Activated CD4-positive, alpha-beta memory T cell treated with anti-CD3 and anti-CD28 coated beads, Interleukin-2, amount 10 ng/mL, durations not matched to agents 7 days and 5 days (primary cell): ENCODE measurements at regions not wholly inside any gene's neighbourhood (a gene's known extent, or its start where the extent isn't known, plus 50 kb on each side); places are given as distances from the start of the nearest gene placed in this dataset.
"Not testable (repeated sequence)": the region's sequence is repeated elsewhere in the genome, so short reads cannot be mapped to it uniquely, and the experiment has no call there.

Experiments used
- CTCF ChIA-PET: fragments of 350-600 bp; sonication (Branson Sonifier 250); formaldehyde crosslinking; loops from one replicate; lab custom pipeline; 2021; ENCODE audit warnings: antibody characterized with exemption, inconsistent platforms; lab: Charles Lee
- POLR2A ChIA-PET: fragments of 350-600 bp; sonication (Branson Sonifier 250); formaldehyde crosslinking; loops from one replicate; lab custom pipeline; 2021; ENCODE audit warnings: antibody characterized with exemption; lab: Charles Lee
- DNase-seq: peaks from one replicate; pipeline ENCODE4 v3.0.0-alpha.2; 2020
- H3K27ac Mint-ChIP-seq: one replicate; pipeline ENCODE4 v1.8.0; 2021; ENCODE audit warnings: mild to moderate bottlenecking, mixed read lengths
- H3K27me3 Mint-ChIP-seq: one replicate; pipeline ENCODE4 v1.8.0; 2021; ENCODE audit warnings: mixed read lengths
- H3K36me3 Mint-ChIP-seq: one replicate; pipeline ENCODE4 v1.8.0; 2021; ENCODE audit warnings: low read depth, mixed read lengths
- H3K4me1 Mint-ChIP-seq: one replicate; pipeline ENCODE4 v1.8.0; 2021; ENCODE audit warnings: mixed read lengths
- H3K4me3 Mint-ChIP-seq: one replicate; pipeline ENCODE4 v1.8.0; 2021; ENCODE audit warnings: mild to moderate bottlenecking, mixed read lengths
- H3K9me3 Mint-ChIP-seq: one replicate; pipeline ENCODE4 v1.8.0; 2021; ENCODE audit warnings: mixed read lengths

DNA sequence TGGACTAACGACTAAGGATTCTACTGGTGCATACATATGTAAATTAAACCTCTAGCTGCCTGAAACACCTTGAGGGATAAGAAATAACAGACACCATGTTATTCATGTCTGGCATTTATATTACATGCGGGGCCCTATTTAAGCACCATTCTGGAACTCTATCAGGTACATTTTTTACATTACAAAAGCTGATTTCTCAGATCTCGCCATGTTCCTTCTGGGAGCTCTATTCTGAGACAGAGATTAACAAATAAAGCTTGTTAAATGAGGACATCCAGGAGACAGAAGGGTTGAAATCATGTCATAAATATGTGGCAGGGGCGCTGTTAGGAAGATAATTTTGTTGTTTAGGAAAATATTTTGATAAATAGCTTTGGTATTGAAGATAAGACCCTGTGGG is 93.4 kb upstream of the SLIT3 start:
- ChIA-PET POLR2A (no interaction called here), CTCF (no interaction called here)
- H3K4me3 Mint-ChIP-seq = no peak overlapping the region
- no peaks in the 10 kb centered on the region for H3K4me1 Mint-ChIP-seq
- no peaks in the 10 kb centered on the region for H3K36me3 Mint-ChIP-seq
- no peaks in the 10 kb centered on the region for H3K9me3 Mint-ChIP-seq
- no peak overlapping the region for H3K27ac Mint-ChIP-seq
- peaks cover 3% of the 10 kb centered on the region for H3K27me3 Mint-ChIP-seq
- no peak for DNase-seq

DNA sequence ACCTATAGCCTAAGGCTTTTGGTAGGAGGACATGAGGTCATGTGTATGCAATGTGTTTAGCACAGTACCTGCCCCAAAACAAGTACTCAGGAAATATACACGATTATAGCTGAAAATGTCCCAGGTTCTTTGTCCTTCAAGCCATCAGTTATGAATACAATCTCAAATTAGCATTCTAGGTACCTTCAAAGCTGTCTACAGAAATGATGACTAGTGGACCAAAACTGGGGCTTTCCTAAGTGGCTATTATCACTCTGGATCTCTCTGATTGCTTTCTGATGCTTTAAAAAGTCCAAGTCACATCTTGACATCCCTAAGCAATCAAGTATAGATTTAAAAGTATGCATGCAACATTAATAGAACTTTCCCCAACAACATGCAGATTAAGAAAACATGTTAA is 93.0 kb upstream of the SLIT3 start:
- Mint-ChIP-seq H3K27ac (no peak overlapping the region), H3K4me1 (no peaks in the 10 kb centered on the region), H3K9me3 (no peaks in the 10 kb centered on the region), H3K4me3 (no peak overlapping the region), H3K36me3 (no peaks in the 10 kb centered on the region), H3K27me3 (peaks cover 6% of the 10 kb centered on the region)
- POLR2A ChIA-PET = no interaction called here
- CTCF ChIA-PET = no interaction called here
- no peak for DNase-seq

DNA sequence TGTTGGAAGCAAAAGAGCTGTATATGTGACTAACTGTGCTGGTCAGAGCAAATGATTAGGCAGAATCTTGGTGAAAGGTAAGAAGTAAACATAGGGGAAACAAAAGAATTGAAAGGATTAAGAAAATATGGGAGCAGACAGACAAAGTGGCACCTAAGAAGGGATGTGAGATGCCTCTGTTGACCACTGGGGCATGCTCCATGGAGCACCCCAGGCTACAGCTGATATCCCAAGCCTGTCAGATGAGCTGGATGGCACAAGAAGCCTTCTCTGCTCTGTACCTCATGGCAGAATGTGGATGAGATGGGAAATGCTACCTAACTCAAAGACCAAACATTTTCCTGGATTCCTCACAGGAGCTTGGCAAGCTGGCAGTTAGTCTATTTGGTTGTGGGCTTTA is 89.3 kb upstream of the SLIT3 start:
- no peak for DNase-seq
- ChIA-PET POLR2A (no interaction called here), CTCF (no interaction called here)
- no peaks in the 10 kb centered on the region for H3K4me1 Mint-ChIP-seq
- no peak overlapping the region for H3K27ac Mint-ChIP-seq
- H3K4me3 Mint-ChIP-seq = no peak overlapping the region
- H3K27me3 Mint-ChIP-seq = peaks cover 10% of the 10 kb centered on the region
- H3K9me3 Mint-ChIP-seq = no peaks in the 10 kb centered on the region
- no peaks in the 10 kb centered on the region for H3K36me3 Mint-ChIP-seq

DNA sequence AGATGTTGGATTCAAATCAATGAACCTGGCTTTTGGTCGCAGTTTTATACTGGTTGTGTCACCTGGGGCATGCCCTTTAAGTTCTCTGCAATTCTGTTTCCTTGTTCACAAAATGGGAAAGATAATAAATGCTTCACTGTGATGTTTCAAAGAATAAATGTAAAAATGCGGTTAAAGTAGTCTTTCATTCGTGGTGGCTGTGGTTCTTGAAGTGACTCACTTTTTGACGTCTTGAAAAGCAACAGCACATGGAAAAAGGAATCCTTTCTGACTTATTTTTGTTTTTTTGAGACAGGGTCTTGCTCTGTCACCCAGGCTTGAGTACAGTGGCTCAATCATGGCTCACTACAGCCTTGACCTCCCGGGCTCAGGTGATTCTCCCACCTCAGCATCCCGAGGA is 88.4 kb upstream of the SLIT3 start:
- ChIA-PET CTCF (no interaction called here), POLR2A (no interaction called here)
- Mint-ChIP-seq H3K36me3 (no peaks in the 10 kb centered on the region), H3K27me3 (peaks cover 10% of the 10 kb centered on the region), H3K9me3 (no peaks in the 10 kb centered on the region), H3K27ac (no peak overlapping the region), H3K4me1 (no peaks in the 10 kb centered on the region), H3K4me3 (no peak overlapping the region)
- DNase-seq = no peak

DNA sequence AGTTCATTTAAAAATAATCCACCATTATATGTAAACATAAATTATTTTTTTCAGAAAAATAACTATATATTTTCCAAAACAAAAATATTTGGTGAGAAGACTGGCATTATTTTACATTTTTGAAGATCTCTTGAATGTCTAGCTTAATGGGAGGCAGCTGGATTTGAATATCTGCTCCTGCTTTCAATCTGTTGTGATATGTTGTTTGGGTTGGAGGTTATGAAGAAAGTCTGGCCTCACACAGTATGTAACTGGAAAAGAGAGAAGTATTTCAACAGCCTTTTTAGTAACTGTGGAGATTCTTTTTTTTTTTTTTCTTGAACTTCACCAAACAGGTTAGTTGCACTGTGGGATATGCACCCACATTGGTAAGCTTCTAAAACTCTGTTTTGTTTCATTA is 84.7 kb upstream of the SLIT3 start:
- Mint-ChIP-seq H3K9me3 (no peaks in the 10 kb centered on the region), H3K4me1 (no peaks in the 10 kb centered on the region), H3K27me3 (peaks cover 10% of the 10 kb centered on the region), H3K27ac (no peak overlapping the region), H3K36me3 (no peaks in the 10 kb centered on the region), H3K4me3 (no peak overlapping the region)
- ChIA-PET POLR2A (no interaction called here), CTCF (no interaction called here)
- DNase-seq = no peak

DNA sequence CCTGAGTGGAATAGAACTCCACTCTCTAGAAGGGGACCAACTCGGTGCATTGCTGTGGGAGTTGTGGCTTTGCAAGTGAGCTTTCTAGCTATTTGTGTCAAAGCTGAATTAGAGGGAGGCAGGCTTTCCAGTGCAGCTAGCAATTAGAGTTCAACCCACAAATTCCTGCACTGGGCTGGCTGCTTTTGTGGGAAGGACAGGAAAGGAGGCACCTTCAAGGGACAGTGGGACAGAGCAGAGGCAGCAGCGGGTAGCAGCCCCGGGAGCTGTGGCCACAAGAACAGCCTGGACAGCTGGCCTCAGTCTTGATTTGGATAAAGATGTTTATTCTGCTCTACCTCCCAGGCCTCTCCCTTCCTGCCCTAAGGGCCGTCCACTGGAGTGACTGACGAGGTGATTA is 83.7 kb upstream of the SLIT3 start:
- Mint-ChIP-seq H3K36me3 (no peaks in the 10 kb centered on the region), H3K4me1 (no peaks in the 10 kb centered on the region), H3K4me3 (no peak overlapping the region), H3K9me3 (no peaks in the 10 kb centered on the region), H3K27ac (no peak overlapping the region), H3K27me3 (peaks cover 10% of the 10 kb centered on the region)
- POLR2A ChIA-PET = no interaction called here
- DNase-seq = no peak
- CTCF ChIA-PET = no interaction called here

DNA sequence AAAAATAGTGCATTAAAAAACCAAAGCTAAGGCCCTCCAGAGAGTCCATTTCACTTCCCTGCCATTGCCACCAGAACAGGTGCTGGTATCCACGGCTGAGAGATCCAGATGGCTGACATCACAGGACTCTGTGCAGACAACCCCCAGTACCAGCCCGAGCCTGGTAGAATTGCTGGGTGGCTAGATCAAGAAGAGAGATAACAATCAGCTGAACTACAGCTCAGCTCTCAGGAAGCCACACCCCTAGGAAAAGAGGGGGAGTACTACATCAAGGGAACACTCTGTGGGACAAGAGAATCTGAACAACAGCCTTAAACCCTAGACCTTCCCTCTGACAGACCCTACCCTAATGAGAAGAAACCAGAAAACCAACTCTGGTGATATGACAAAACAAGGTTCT is 73.8 kb upstream of the SLIT3 start:
- POLR2A ChIA-PET = no interaction called here
- Mint-ChIP-seq H3K4me1 (no peaks in the 10 kb centered on the region), H3K36me3 (no peaks in the 10 kb centered on the region), H3K4me3 (no peak overlapping the region), H3K27ac (no peak overlapping the region), H3K27me3 (peaks cover 2% of the 10 kb centered on the region), H3K9me3 (no peaks in the 10 kb centered on the region)
- DNase-seq = no peak
- CTCF ChIA-PET = no interaction called here

DNA sequence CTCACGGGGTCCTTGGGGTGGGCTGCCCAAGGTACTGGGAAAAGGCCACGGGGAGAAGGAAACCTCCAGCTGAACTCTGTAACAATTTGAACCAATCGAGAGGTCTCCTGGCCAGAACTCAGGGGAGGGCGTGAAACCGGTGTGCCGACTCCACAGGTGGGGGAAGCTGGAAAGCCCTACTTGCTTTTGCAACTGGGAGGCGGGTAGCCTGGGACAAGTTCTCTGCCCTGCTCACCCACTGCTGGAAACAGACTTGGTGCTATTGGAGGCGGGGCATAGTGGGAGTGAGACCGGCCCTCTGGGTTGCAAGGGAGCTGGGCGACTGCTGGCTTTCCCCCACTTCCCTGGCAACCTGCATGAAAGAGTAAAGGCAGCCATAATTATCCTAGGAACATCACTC is 73.2 kb upstream of the SLIT3 start:
- Mint-ChIP-seq H3K36me3 (no peaks in the 10 kb centered on the region), H3K9me3 (no peaks in the 10 kb centered on the region), H3K27me3 (peaks cover 2% of the 10 kb centered on the region), H3K4me3 (no peak overlapping the region), H3K4me1 (no peaks in the 10 kb centered on the region), H3K27ac (no peak overlapping the region)
- DNase-seq = no peak
- ChIA-PET CTCF (no interaction called here), POLR2A (no interaction called here)

DNA sequence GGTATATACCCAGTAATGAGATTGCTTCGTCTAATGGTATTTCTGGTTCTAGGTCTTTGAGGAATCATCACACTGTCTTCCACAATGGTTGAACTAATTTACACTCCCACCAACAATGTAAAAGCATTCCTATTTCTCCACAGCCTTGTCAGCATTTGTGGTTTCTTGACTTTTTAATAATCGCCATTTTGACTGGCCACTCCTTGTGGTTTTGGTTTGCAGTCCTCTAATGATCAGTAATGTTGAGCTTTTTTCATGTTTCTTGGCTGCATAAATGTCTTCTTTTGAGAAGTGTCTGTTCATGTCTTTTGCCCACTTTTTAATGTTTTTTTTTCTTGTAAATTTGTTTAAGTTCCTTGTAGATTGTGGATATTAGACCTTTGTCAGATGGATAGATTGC is 70.9 kb upstream of the SLIT3 start:
- H3K27ac Mint-ChIP-seq, POLR2A ChIA-PET, H3K27me3 Mint-ChIP-seq, H3K9me3 Mint-ChIP-seq, H3K4me3 Mint-ChIP-seq, H3K4me1 Mint-ChIP-seq, CTCF ChIA-PET, H3K36me3 Mint-ChIP-seq, DNase-seq: not testable (repeated sequence)

DNA sequence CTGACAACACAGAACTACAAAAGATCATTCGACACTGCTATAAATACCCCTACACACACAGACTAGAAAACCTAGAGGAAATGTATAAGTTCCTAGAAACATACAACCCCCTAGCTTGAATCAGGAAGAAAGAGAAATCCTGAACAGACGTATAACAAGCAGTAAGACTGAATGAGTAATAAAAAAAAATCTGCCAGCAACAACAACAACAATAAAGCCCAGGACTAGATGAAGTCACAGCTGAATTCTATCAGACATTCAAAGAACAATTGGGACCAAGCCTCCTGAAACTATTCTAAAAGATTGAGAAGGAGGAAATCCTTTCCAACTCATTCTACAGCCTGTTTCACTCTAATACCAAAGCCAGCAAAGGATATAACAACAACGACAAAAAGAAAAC is 68.2 kb upstream of the SLIT3 start:
- Mint-ChIP-seq H3K27ac (no peak overlapping the region), H3K9me3 (no peaks in the 10 kb centered on the region), H3K27me3 (peaks cover 11% of the 10 kb centered on the region), H3K4me3 (no peak overlapping the region), H3K4me1 (no peaks in the 10 kb centered on the region), H3K36me3 (no peaks in the 10 kb centered on the region)
- CTCF ChIA-PET = no interaction called here
- POLR2A ChIA-PET = no interaction called here
- DNase-seq = no peak

DNA sequence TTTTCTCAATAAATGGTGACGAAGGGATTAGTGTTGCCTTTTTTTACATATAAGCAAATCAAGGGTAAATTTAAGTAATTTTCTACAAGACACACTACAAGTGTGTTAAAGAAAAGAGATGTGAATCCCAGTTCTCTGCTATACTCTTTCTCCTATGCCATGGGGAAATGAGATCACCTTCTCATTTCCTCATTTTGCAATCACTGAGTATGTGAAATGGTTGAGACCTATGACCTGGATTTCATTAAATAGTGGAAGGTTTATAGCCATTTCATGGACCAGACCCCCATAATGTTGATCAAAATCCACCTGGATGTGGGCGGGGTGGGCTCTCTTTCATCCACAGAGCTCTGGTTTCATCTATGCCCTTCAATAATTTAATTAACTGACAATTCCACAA is 66.9 kb upstream of the SLIT3 start:
- Mint-ChIP-seq H3K9me3 (no peaks in the 10 kb centered on the region), H3K4me3 (no peak overlapping the region), H3K4me1 (no peaks in the 10 kb centered on the region), H3K27ac (no peak overlapping the region), H3K27me3 (peaks cover 11% of the 10 kb centered on the region), H3K36me3 (no peaks in the 10 kb centered on the region)
- POLR2A ChIA-PET = no interaction called here
- CTCF ChIA-PET = no interaction called here
- no peak for DNase-seq

DNA sequence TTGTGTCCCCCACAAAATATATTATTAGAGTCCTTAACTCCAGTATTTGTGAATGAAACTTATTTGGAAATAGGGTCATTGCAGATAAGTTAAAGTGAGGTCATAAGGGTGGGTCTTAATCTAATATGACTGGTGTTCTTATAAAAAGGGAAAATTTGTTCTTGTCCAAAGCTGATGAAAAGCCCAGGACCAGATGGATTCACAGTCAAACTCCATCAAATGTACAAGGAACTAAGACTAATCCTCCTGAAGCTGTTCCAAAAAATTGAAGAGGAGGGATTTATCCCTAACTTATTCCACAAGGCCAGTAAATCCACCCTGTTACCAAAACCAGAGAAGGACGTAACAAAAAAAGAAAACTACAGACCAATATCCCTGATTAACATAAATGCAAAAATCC is 56.4 kb upstream of the SLIT3 start:
- H3K4me1 Mint-ChIP-seq = no peaks in the 10 kb centered on the region
- H3K4me3 Mint-ChIP-seq = no peak overlapping the region
- ChIA-PET CTCF (no interaction called here), POLR2A (no interaction called here)
- H3K9me3 Mint-ChIP-seq = no peaks in the 10 kb centered on the region
- no peak overlapping the region for H3K27ac Mint-ChIP-seq
- no peaks in the 10 kb centered on the region for H3K36me3 Mint-ChIP-seq
- DNase-seq = no peak
- H3K27me3 Mint-ChIP-seq = peaks cover 4% of the 10 kb centered on the region

DNA sequence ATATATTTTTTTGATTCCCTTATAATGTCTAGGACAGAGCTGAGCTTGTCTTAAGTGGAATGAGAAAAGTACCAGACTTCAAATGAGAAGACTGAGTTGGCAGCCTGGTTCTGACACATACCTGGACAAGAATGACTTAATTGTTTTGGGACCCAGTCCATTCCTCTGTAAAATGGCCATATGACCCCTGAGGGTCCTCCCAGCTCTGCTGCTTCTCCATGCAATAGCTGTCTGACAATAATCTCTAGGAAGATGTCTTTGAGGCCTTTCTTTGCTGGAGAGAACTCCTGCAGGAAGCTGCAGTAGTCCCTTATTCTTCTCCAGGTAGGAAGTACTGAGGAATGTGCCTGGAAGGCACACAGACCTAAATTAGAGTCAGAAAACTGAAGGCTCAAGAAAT is 55.9 kb upstream of the SLIT3 start:
- no peaks in the 10 kb centered on the region for H3K9me3 Mint-ChIP-seq

DNA sequence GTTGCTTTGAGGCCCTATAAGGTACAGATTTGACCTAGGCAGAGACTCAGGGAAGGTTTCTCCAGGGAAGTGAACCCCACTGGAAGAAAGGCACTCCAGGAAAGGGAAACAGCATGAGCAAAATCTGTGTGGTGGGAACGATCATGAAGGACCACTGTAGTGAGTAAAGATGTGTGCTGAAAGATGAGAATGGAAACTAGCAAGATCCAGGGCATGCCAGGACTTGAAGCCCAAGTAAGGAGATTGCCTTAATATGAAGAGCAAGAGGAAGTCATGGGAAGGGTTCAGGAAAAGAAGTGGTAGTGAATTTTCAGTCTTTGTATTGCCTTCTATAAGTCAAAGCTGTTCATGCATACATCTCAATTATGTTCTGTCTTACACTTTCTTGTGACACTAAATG is 55.2 kb upstream of the SLIT3 start:
- no peak overlapping the region for H3K27ac Mint-ChIP-seq
- H3K27me3 Mint-ChIP-seq = peaks cover 4% of the 10 kb centered on the region
- no peak for DNase-seq
- H3K9me3 Mint-ChIP-seq = no peaks in the 10 kb centered on the region
- CTCF ChIA-PET = no interaction called here
- no peak overlapping the region for H3K4me3 Mint-ChIP-seq
- no peaks in the 10 kb centered on the region for H3K4me1 Mint-ChIP-seq
- POLR2A ChIA-PET = no interaction called here
- H3K36me3 Mint-ChIP-seq = no peaks in the 10 kb centered on the region

More for the DNA sequence above, 55.9 kb upstream of the SLIT3 start:
- H3K4me3 Mint-ChIP-seq = no peak overlapping the region
- H3K36me3 Mint-ChIP-seq = no peaks in the 10 kb centered on the region
- no peaks in the 10 kb centered on the region for H3K4me1 Mint-ChIP-seq
- no peak overlapping the region for H3K27ac Mint-ChIP-seq
- CTCF ChIA-PET = no interaction called here
- H3K27me3 Mint-ChIP-seq = peaks cover 4% of the 10 kb centered on the region
- no peak for DNase-seq
- POLR2A ChIA-PET = no interaction called here

DNA sequence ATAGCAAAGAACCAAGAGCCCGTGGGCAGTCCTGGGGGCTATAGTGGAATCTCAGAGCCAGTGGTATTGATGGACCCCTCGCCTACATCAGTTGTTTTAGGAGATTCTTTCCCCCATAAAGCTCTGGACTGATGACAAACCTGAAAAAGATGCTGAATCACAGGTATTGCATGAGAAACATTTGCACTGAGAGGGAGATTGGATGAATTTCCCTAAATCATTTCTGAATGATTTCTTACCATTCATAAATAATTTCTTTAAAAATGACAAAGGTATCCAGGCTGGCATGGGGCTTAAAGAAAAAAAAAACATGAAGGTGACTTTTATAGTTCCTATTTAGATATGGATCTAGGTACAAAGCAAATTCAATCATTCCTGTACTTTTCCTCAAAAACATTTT is 54.0 kb upstream of the SLIT3 start:
- no peak overlapping the region for H3K4me3 Mint-ChIP-seq
- H3K4me1 Mint-ChIP-seq = no peaks in the 10 kb centered on the region
- no peak overlapping the region for H3K27ac Mint-ChIP-seq
- no peak for DNase-seq
- H3K27me3 Mint-ChIP-seq = peaks cover 2% of the 10 kb centered on the region
- H3K36me3 Mint-ChIP-seq = no peaks in the 10 kb centered on the region
- POLR2A ChIA-PET = no interaction called here
- no peaks in the 10 kb centered on the region for H3K9me3 Mint-ChIP-seq
- CTCF ChIA-PET = no interaction called here
